ENCODE measurements at regions not wholly inside any gene's neighbourhood (a gene's known extent, or its start where the extent isn't known, plus 50 kb on each side); places are given as distances from the start of the nearest gene placed in this dataset.

- Histone ChIP-seq H3K4me3 (ENCODE audit: low read depth, low read length) (no peak overlapping the region), H3K9me3 (ENCODE audit: control insufficient read depth, insufficient read depth, low read depth, low read length) (no peaks in the 10 kb centered on the region), H3K4me1 (ENCODE audit: control insufficient read depth, insufficient read depth, low read length) (peaks cover 3% of the 10 kb centered on the region; the same call in 1 of the 2 replicates), H3K27ac (ENCODE audit: extremely low read depth, low read depth, low read length) (no peak overlapping the region), H3K36me3 (ENCODE audit: control insufficient read depth in 2 of 2, insufficient read depth in 1 of 2, low read length in 2 of 2) (no peaks in the 10 kb centered on the region)
- ChIA-PET POLR2A (no interaction called here), CTCF (interaction anchor here (0.7 kb wide), 1 partner anchor 285 kb away, joined by 3 read pairs; no protein-coding TSS in a partner anchor)
- no peak for TF ChIP-seq ZNF561 (tag by site-specific recombination; IDR thresholded peaks at IDR 0.05; ENCODE audit: borderline replicate concordance)
- no peak for TF ChIP-seq ZNF362 (tag by site-specific recombination; IDR thresholded peaks at IDR 0.05)
- TF ChIP-seq, protein P1, sequence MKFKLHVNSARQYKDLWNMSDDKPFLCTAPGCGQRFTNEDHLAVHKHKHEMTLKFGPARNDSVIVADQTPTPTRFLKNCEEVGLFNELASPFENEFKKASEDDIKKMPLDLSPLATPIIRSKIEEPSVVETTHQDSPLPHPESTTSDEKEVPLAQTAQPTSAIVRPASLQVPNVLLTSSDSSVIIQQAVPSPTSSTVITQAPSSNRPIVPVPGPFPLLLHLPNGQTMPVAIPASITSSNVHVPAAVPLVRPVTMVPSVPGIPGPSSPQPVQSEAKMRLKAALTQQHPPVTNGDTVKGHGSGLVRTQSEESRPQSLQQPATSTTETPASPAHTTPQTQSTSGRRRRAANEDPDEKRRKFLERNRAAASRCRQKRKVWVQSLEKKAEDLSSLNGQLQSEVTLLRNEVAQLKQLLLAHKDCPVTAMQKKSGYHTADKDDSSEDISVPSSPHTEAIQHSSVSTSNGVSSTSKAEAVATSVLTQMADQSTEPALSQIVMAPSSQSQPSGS (tag by site-specific recombination; IDR thresholded peaks at IDR 0.05; ENCODE audit: low read depth): no peak
- TF ChIP-seq ZNF354C (tag by site-specific recombination; IDR thresholded peaks at IDR 0.05; ENCODE audit: borderline replicate concordance, low read depth): no peak
- TF ChIP-seq ZFP3 (tag by site-specific recombination; IDR thresholded peaks at IDR 0.05; ENCODE audit: low read depth): no peak
- TF ChIP-seq, protein P2, sequence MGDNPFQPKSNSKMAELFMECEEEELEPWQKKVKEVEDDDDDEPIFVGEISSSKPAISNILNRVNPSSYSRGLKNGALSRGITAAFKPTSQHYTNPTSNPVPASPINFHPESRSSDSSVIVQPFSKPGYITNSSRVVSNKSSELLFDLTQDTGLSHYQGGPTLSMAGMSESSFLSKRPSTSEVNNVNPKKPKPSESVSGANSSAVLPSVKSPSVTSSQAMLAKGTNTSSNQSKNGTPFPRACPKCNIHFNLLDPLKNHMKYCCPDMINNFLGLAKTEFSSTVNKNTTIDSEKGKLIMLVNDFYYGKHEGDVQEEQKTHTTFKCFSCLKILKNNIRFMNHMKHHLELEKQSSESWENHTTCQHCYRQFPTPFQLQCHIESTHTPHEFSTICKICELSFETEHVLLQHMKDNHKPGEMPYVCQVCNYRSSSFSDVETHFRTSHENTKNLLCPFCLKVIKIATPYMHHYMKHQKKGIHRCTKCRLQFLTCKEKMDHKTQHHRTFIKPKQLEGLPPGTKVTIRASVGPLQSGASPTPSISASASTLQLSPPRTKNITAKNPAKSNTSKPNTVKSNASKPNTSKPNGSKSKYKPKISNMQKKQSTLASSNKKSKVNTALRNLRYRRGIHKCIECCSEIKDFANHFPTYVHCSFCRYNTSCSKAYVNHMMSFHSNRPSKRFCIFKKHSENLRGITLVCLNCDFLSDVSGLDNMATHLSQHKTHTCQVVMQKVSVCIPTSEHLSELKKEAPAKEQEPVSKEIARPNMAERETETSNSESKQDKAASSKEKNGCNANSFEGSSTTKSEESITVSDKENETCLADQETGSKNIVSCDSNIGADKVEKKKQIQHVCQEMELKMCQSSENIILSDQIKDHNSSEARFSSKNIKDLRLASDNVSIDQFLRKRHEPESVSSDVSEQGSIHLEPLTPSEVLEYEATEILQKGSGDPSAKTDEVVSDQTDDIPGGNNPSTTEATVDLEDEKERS (tag by site-specific recombination; IDR thresholded peaks at IDR 0.05): no peak
- TF ChIP-seq SALL2 (tag by site-specific recombination; IDR thresholded peaks at IDR 0.05; ENCODE audit: borderline replicate concordance): no peak
- no peak for TF ChIP-seq YY1 (tag by site-specific recombination; IDR thresholded peaks at IDR 0.05)
- no peak for TF ChIP-seq ZBTB8A (tag by site-specific recombination; IDR thresholded peaks at IDR 0.05)
- TF ChIP-seq ZNF449 (tag by site-specific recombination; IDR thresholded peaks at IDR 0.05): no peak
- no peak for TF ChIP-seq WT1 (tag by site-specific recombination; IDR thresholded peaks at IDR 0.05)
Measured at GRCh38 chr5:57414191-57414590, 68.4 kb downstream of the ACTBL2 start.

GRCh38 chr5:57413145-57413544, 69.5 kb downstream of the ACTBL2 start:
- ChIA-PET POLR2A (no interaction called here), CTCF (interaction anchor here (0.6 kb wide), 1 partner anchor 115 kb away, joined by 3 read pairs; no protein-coding TSS in a partner anchor)
- Histone ChIP-seq H3K27ac (ENCODE audit: extremely low read depth, low read depth, low read length) (no peak overlapping the region), H3K4me1 (ENCODE audit: control insufficient read depth, insufficient read depth, low read length) (peaks cover 3% of the 10 kb centered on the region; the same call in 1 of the 2 replicates), H3K36me3 (ENCODE audit: control insufficient read depth in 2 of 2, insufficient read depth in 1 of 2, low read length in 2 of 2) (no peaks in the 10 kb centered on the region), H3K9me3 (ENCODE audit: control insufficient read depth, insufficient read depth, low read depth, low read length) (no peaks in the 10 kb centered on the region), H3K4me3 (ENCODE audit: low read depth, low read length) (no peak overlapping the region)
- TF ChIP-seq ZNF140 (tag by site-specific recombination; IDR thresholded peaks at IDR 0.05) (no peak), TRIM28 (IDR thresholded peaks at IDR 0.05; ENCODE audit: borderline replicate concordance, low read length) (no peak), ZBTB21 (tag by site-specific recombination; IDR thresholded peaks at IDR 0.05) (no peak), ZNF776 (tag by site-specific recombination; IDR thresholded peaks at IDR 0.05; ENCODE audit: borderline replicate concordance) (no peak)
- TF ChIP-seq, protein P3, sequence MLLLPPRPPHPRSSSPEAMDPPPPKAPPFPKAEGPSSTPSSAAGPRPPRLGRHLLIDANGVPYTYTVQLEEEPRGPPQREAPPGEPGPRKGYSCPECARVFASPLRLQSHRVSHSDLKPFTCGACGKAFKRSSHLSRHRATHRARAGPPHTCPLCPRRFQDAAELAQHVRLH (tag by site-specific recombination; IDR thresholded peaks at IDR 0.05): no peak
- TF ChIP-seq, protein P4, sequence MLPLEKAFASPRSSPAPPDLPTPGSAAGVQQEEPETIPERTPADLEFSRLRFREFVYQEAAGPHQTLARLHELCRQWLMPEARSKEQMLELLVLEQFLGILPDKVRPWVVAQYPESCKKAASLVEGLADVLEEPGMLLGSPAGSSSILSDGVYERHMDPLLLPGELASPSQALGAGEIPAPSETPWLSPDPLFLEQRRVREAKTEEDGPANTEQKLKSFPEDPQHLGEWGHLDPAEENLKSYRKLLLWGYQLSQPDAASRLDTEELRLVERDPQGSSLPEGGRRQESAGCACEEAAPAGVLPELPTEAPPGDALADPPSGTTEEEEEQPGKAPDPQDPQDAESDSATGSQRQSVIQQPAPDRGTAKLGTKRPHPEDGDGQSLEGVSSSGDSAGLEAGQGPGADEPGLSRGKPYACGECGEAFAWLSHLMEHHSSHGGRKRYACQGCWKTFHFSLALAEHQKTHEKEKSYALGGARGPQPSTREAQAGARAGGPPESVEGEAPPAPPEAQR (tag by site-specific recombination; IDR thresholded peaks at IDR 0.05): no peak
